IMR-90 (cell line): ENCODE measurements at regions not wholly inside any gene's neighbourhood (a gene's known extent, or its start where the extent isn't known, plus 50 kb on each side); places are given as distances from the start of the nearest gene placed in this dataset.

Experiments used
- ATAC-seq: fragments of 200-7000 bp; cut with Tn5 transposase; 2 replicates; pipeline ENCODE4 v1.9.1; 2020; ENCODE audit warnings: low read depth, mild to moderate bottlenecking, moderate library complexity
- BruUV-seq: library from RNA; stranded (reverse); fragments of 400-500 nt; replicated peaks from 2 replicates; lab custom pipeline; 2021; lab: Mats Ljungman, UMichigan
- CTCF ChIA-PET: fragments of 300-600 bp; formaldehyde crosslinking; extraction: SDS; loops from one replicate; lab custom pipeline; 2021; ENCODE audit warnings: antibody characterized with exemption; lab: Yijun Ruan, JAX
- POLR2A ChIA-PET: fragments of 300-600 bp; sonication (Branson Sonifier 250); formaldehyde crosslinking; loops from one replicate; lab custom pipeline; 2022; ENCODE audit warnings: antibody characterized with exemption; ENCODE audit not compliant: unreplicated experiment; lab: Charles Lee
- DNase-seq: peaks from one replicate; pipeline ENCODE4 v3.0.0; 2013
- H2AFZ ChIP-seq: replicated peaks from 2 replicates; pipeline ENCODE3; 2013; ENCODE audit warnings: low read length, mild to moderate bottlenecking; ENCODE audit not compliant: poor library complexity
- H2AK5ac ChIP-seq: 2 replicates; pipeline ENCODE4 v1.6.1; 2013; ENCODE audit warnings: low read depth, low read length, inconsistent platforms
- H2AK9ac ChIP-seq: replicated peaks from 2 replicates; pipeline ENCODE3; 2013; ENCODE audit warnings: mild to moderate bottlenecking, low read depth, low read length, moderate library complexity; ENCODE audit not compliant: poor library complexity
- H2BK120ac ChIP-seq: 2 replicates; pipeline ENCODE4 v1.6.1; 2013; ENCODE audit warnings: low read depth, low read length, inconsistent platforms
- H2BK15ac ChIP-seq: 3 replicates; pipeline ENCODE4 v1.6.1; 2013; ENCODE audit warnings: low read depth, low read length, inconsistent platforms
- H2BK20ac ChIP-seq: 2 replicates; pipeline ENCODE4 v1.6.1; 2013; ENCODE audit warnings: low read depth, mild to moderate bottlenecking, inconsistent platforms, low read length, moderate library complexity
- H2BK5ac ChIP-seq: 2 replicates; pipeline ENCODE4 v1.6.1; 2013; ENCODE audit warnings: mild to moderate bottlenecking, low read depth, low read length, inconsistent platforms; ENCODE audit not compliant: poor library complexity, severe bottlenecking
- H3K14ac ChIP-seq: replicated peaks from 2 replicates; pipeline ENCODE4 v1.6.1; 2013; ENCODE audit warnings: low read depth, low read length, inconsistent platforms
- H3K18ac ChIP-seq: 2 replicates; pipeline ENCODE4 v1.6.1; 2013; ENCODE audit warnings: low read depth, low read length, control low read depth
- H3K23ac ChIP-seq: 2 replicates; pipeline ENCODE4 v1.6.1; 2013; ENCODE audit warnings: low read depth, low read length, inconsistent platforms
- H3K27ac ChIP-seq: 2 replicates; pipeline ENCODE4 v1.5.1; 2013; ENCODE audit warnings: mild to moderate bottlenecking, control low read depth, low read length; ENCODE audit not compliant: insufficient read depth
- H3K27me3 ChIP-seq: 2 replicates; pipeline ENCODE4 v1.6.1; 2013; ENCODE audit warnings: low read length; ENCODE audit not compliant: control insufficient read depth, insufficient read depth
- H3K36me3 ChIP-seq: 2 replicates; pipeline ENCODE4 v1.6.1; 2013; ENCODE audit warnings: low read length, mixed read lengths; ENCODE audit not compliant: control insufficient read depth, insufficient read depth
- H3K4ac ChIP-seq: 2 replicates; pipeline ENCODE4 v1.6.1; 2013; ENCODE audit warnings: low read depth, low read length, inconsistent platforms
- H3K4me1 ChIP-seq: 2 replicates; pipeline ENCODE4 v1.6.1; 2013; ENCODE audit warnings: low read length, mixed read lengths; ENCODE audit not compliant: control insufficient read depth, insufficient read depth
- H3K4me2 ChIP-seq: 2 replicates; pipeline ENCODE4 v1.6.1; 2013; ENCODE audit warnings: low read depth, mild to moderate bottlenecking, control low read depth, low read length, moderate library complexity
- H3K4me3 ChIP-seq: 2 replicates; pipeline ENCODE4 v1.5.1; 2013; ENCODE audit warnings: low read depth, mild to moderate bottlenecking, control low read depth, low read length, moderate library complexity; ENCODE audit not compliant: insufficient read depth
- H3K56ac ChIP-seq: 2 replicates; pipeline ENCODE4 v1.6.1; 2013; ENCODE audit warnings: low read length, inconsistent platforms; ENCODE audit not compliant: insufficient read depth; ENCODE audit errors: extremely low read depth
- H3K79me1 ChIP-seq, 2 experiments: 2 replicates each; pipeline ENCODE4 v1.6.1; 2013; ENCODE audit warnings: low read length in 2 of 2, inconsistent platforms in 1 of 2, low read depth in 1 of 2
- H3K9ac ChIP-seq: 2 replicates; pipeline ENCODE4 v1.6.1; 2013; ENCODE audit warnings: low read depth, low read length, control low read depth
- H3K9me1 ChIP-seq: 2 replicates; pipeline ENCODE4 v1.6.1; 2013; ENCODE audit warnings: low read length, inconsistent platforms; ENCODE audit not compliant: insufficient read depth
- H3K9me3 ChIP-seq: 2 replicates; pipeline ENCODE4 v1.6.1; 2013; ENCODE audit warnings: low read length; ENCODE audit not compliant: control insufficient read depth, insufficient read depth
- H4K20me1 ChIP-seq: 2 replicates; pipeline ENCODE4 v1.6.1; 2013; ENCODE audit warnings: low read length, inconsistent platforms; ENCODE audit not compliant: insufficient read depth
- H4K5ac ChIP-seq: 2 replicates; pipeline ENCODE4 v1.6.1; 2013; ENCODE audit warnings: mild to moderate bottlenecking, low read depth, low read length, control low read depth
- H4K8ac ChIP-seq, 2 experiments: 2 replicates each; pipeline ENCODE4 v1.6.1; 2013; ENCODE audit warnings: low read depth in 2 of 2, low read length in 2 of 2, control low read depth in 1 of 2, inconsistent platforms in 1 of 2
- H4K91ac ChIP-seq: 2 replicates; pipeline ENCODE4 v1.6.1; 2013; ENCODE audit warnings: low read depth, low read length, inconsistent platforms; ENCODE audit not compliant: insufficient read depth
- BHLHE40 ChIP-seq: fragments of 150-350 bp; IDR thresholded peaks from 2 replicates; pipeline ENCODE4 v1.6.1; 2016; ENCODE audit warnings: mild to moderate bottlenecking, low read depth, low read length
- CEBPB ChIP-seq: IDR thresholded peaks from 2 replicates; pipeline ENCODE4 v1.6.1; 2012; ENCODE audit warnings: low read depth, low read length, improper control_type of control experiment
- CHD1 ChIP-seq: IDR thresholded peaks from 2 replicates; pipeline ENCODE4 v1.6.1; 2012; ENCODE audit warnings: low read depth, low read length, improper control_type of control experiment
- CTCF ChIP-seq: conservative IDR thresholded peaks from 2 replicates; pipeline ENCODE4 v1.5.1; 2012; ENCODE audit warnings: mild to moderate bottlenecking, low read depth, low read length, improper control_type of control experiment
- ELK1 ChIP-seq: fragments of 150-350 bp; IDR thresholded peaks from 2 replicates; pipeline ENCODE4 v1.6.1; 2016; ENCODE audit warnings: low read depth, mild to moderate bottlenecking, low read length, moderate library complexity, borderline replicate concordance
- MAZ ChIP-seq: IDR thresholded peaks from 2 replicates; pipeline ENCODE4 v1.6.1; 2012; ENCODE audit warnings: low read depth, mild to moderate bottlenecking, low read length, improper control_type of control experiment, moderate library complexity, borderline replicate concordance
- MXI1 ChIP-seq: IDR thresholded peaks from 2 replicates; pipeline ENCODE4 v1.6.1; 2012; ENCODE audit warnings: low read depth, mild to moderate bottlenecking, low read length, moderate library complexity, borderline replicate concordance
- NFE2L2 ChIP-seq: fragments of 150-350 bp; IDR thresholded peaks from 2 replicates; pipeline ENCODE4 v1.6.1; 2016; ENCODE audit warnings: low read depth, mild to moderate bottlenecking, low read length
- RCOR1 ChIP-seq: IDR thresholded peaks from 2 replicates; pipeline ENCODE4 v1.6.1; 2012; ENCODE audit warnings: mild to moderate bottlenecking, low read length, improper control_type of control experiment; ENCODE audit not compliant: insufficient replicate concordance
- RFX5 ChIP-seq: IDR thresholded peaks from 2 replicates; pipeline ENCODE4 v1.8.0; 2012; ENCODE audit warnings: low read depth, mild to moderate bottlenecking, low read length, moderate library complexity
- SMC3 ChIP-seq: fragments of 150-350 bp; IDR thresholded peaks from 2 replicates; pipeline ENCODE4 v1.6.1; 2016; ENCODE audit warnings: low read depth, mild to moderate bottlenecking, antibody characterized with exemption, low read length, moderate library complexity
- USF2 ChIP-seq: fragments of 150-350 bp; IDR thresholded peaks from 2 replicates; pipeline ENCODE4 v1.6.1; 2017; ENCODE audit warnings: mild to moderate bottlenecking, antibody characterized with exemption, low read length, low read depth
- WGBS, 2 experiments: methylation state at CpG; one replicate each; pipeline versions ENCODE4 v1.1.5 to v1.1.7; 2013; ENCODE audit warnings: missing lambda C conversion rate in 2 of 2; ENCODE audit not compliant: insufficient read length in 1 of 2; ENCODE audit errors: extremely low coverage in 2 of 2; 5-methylcytosine and 5-hydroxymethylcytosine counted together
- dilution Hi-C: fragments of 300-500 bp; cut with HindIII; formaldehyde crosslinking; loops from one replicate; pipeline ENCODE4 v1.14.3; 2018; ENCODE audit warnings: low sequenced_read_pairs; ENCODE audit not compliant: unreplicated experiment
- in situ Hi-C: fragments of 300-500 bp; cut with MboI; formaldehyde crosslinking; loops from 3 replicates; pipeline ENCODE4 v1.14.3; 2019; ENCODE audit warnings: low sequenced_read_pairs, inconsistent platforms, mixed read lengths
- intact Hi-C: fragments of 100-400 bp; cut with micrococcal nuclease; formaldehyde crosslinking; loops from 2 replicates; pipeline ENCODE4 v1.10.0; 2022

GRCh38 chr12:126021675-126022074, 956.4 kb downstream of the AACS start:
- H3K9me1 ChIP-seq = no peaks in the 10 kb centered on the region
- WGBS, 2 experiments = no CpG with 5 or more reads among the region's 2 CpGs
- no peak overlapping the region for H4K5ac ChIP-seq
- ChIA-PET POLR2A (no interaction called here), CTCF (no interaction called here)
- H3K4me1 ChIP-seq = no peaks in the 10 kb centered on the region
- H3K27me3 ChIP-seq = no peaks in the 10 kb centered on the region
- no peak overlapping the region for H3K23ac ChIP-seq
- H4K8ac ChIP-seq = no peak overlapping the region
- H2AFZ ChIP-seq = no peak overlapping the region
- no peaks in the 10 kb centered on the region for H4K20me1 ChIP-seq
- peaks cover 8% of the 10 kb centered on the region; the same call in 1 of the 2 replicates for H3K9me3 ChIP-seq
- no peak overlapping the region for H2BK5ac ChIP-seq
- BruUV-seq = no TSS peak
- H2BK20ac ChIP-seq = no peak overlapping the region
- no peak overlapping the region for H3K18ac ChIP-seq
- no peak overlapping the region for H4K91ac ChIP-seq
- H2AK9ac ChIP-seq = no peak overlapping the region
- H3K27ac ChIP-seq = no peak overlapping the region
- H2BK120ac ChIP-seq = no peak overlapping the region
- no peak for DNase-seq
- in situ Hi-C loops = no loop called here
- H2BK15ac ChIP-seq = no peak overlapping the region
- no peak overlapping the region for H3K4me3 ChIP-seq
- H3K79me1 ChIP-seq = no peaks in the 10 kb centered on the region
- no peak for TF ChIP-seq CEBPB
- TF ChIP-seq MXI1 = no peak
- TF ChIP-seq NFE2L2 = no peak
- TF ChIP-seq CHD1 = no peak
- TF ChIP-seq MAZ = no peak
- TF ChIP-seq SMC3 = no peak
- no peak for TF ChIP-seq RCOR1
- no peak for TF ChIP-seq BHLHE40
- no peak for TF ChIP-seq ELK1
- no peak for TF ChIP-seq USF2
- no peak for TF ChIP-seq CTCF
- TF ChIP-seq RFX5 = no peak
- dilution Hi-C loops = no loop called here
- intact Hi-C loops = no loop called here
- H3K36me3 ChIP-seq = no peaks in the 10 kb centered on the region
- H3K4ac ChIP-seq = no peak overlapping the region
- H2AK5ac ChIP-seq = no peak overlapping the region
- no peak for ATAC-seq
- H3K14ac ChIP-seq = no peak overlapping the region
- H3K56ac ChIP-seq = no peak overlapping the region
- no peak overlapping the region for H3K4me2 ChIP-seq
- no peak overlapping the region for H3K9ac ChIP-seq
